ENCODE measurements at regions not wholly inside any gene's neighbourhood (a gene's known extent, or its start where the extent isn't known, plus 50 kb on each side); places are given as distances from the start of the nearest gene placed in this dataset.

- TF ChIP-seq CTCF (IDR thresholded peaks at IDR 0.05; ENCODE audit: low read depth, low read length) = no peak
- TF ChIP-seq EZH2phosphoT487 (IDR thresholded peaks at IDR 0.05; ENCODE audit: low read depth) = no peak
These were observed 62.6 kb upstream of the WNT7B start for GRCh38 chr22:46039535-46039934.
